CD4-positive, alpha-beta T cell (primary cell): ENCODE measurements at regions not wholly inside any gene's neighbourhood (a gene's known extent, or its start where the extent isn't known, plus 50 kb on each side); places are given as distances from the start of the nearest gene placed in this dataset.

ENCODE experiments used
- ATAC-seq: fragments of 200-7000 bp; cut with Tn5 transposase; one replicate; pipeline ENCODE4 v1.10.0; 2022; ENCODE audit warnings: mild to moderate bottlenecking; ENCODE audit not compliant: poor library complexity
- CTCF ChIA-PET: fragments of 350-600 bp; sonication (Branson Sonifier 250); formaldehyde crosslinking; loops from one replicate; lab custom pipeline; 2021; ENCODE audit warnings: antibody characterized with exemption, inconsistent platforms; lab: Charles Lee
- POLR2A ChIA-PET: fragments of 350-600 bp; sonication (Branson Sonifier 250); formaldehyde crosslinking; loops from one replicate; lab custom pipeline; 2021; ENCODE audit warnings: antibody characterized with exemption, inconsistent platforms; lab: Charles Lee
- DNase-seq, 14 experiments: peaks; one replicate each; pipeline ENCODE4 v3.0.0-alpha.2; 2013 to 2020; ENCODE audit warnings: mixed read lengths in 2 of 14
- H3K27ac ChIP-seq, 2 donors: one replicate each; pipeline versions ENCODE4 v1.5.1 to v1.7.0; 2013; ENCODE audit warnings: low read length in 2 of 2, low read depth in 1 of 2, mild to moderate bottlenecking in 1 of 2
- H3K27me3 ChIP-seq, 2 experiments: 1 replicate in 1 of 2; 2 replicates in 1 of 2; pipeline versions ENCODE4 v1.6.1 to v1.7.0; 2013; ENCODE audit warnings: low read length in 2 of 2, control low read depth in 1 of 2, mild to moderate bottlenecking in 1 of 2, moderate library complexity in 1 of 2; ENCODE audit not compliant: insufficient read depth in 2 of 2, control insufficient read depth in 1 of 2
- H3K36me3 ChIP-seq: one replicate; pipeline ENCODE4 v1.6.1; 2013; ENCODE audit warnings: low read length, control low read depth; ENCODE audit not compliant: insufficient read depth
- H3K4me1 ChIP-seq: one replicate; pipeline ENCODE4 v1.6.1; 2013; ENCODE audit warnings: low read length, control low read depth; ENCODE audit not compliant: insufficient read depth
- H3K4me3 ChIP-seq: one replicate; pipeline ENCODE4 v1.5.1; 2013; ENCODE audit warnings: mild to moderate bottlenecking, low read length, moderate library complexity
- H3K9me3 ChIP-seq, 2 experiments: 1 replicate in 1 of 2; 2 replicates in 1 of 2; pipeline versions ENCODE4 v1.6.1 to v1.7.0; 2013; ENCODE audit warnings: low read length in 2 of 2, mild to moderate bottlenecking in 2 of 2, control low read depth in 1 of 2, moderate library complexity in 1 of 2; ENCODE audit not compliant: control insufficient read depth in 1 of 2, insufficient read depth in 1 of 2
- H3K27ac Mint-ChIP-seq: one replicate; pipeline ENCODE4 v1.8.0; 2020; ENCODE audit warnings: mixed read lengths
- H3K27me3 Mint-ChIP-seq: one replicate; pipeline ENCODE4 v1.8.0; 2021; ENCODE audit warnings: mixed read lengths
- H3K36me3 Mint-ChIP-seq: one replicate; pipeline ENCODE4 v1.8.0; 2021; ENCODE audit warnings: low read depth, mixed read lengths
- H3K4me1 Mint-ChIP-seq: one replicate; pipeline ENCODE4 v1.8.0; 2021; ENCODE audit warnings: low read depth, mixed read lengths
- H3K4me3 Mint-ChIP-seq: one replicate; pipeline ENCODE4 v1.8.0; 2020; ENCODE audit warnings: mild to moderate bottlenecking, mixed read lengths
- H3K9me3 Mint-ChIP-seq: one replicate; pipeline ENCODE4 v1.8.0; 2020; ENCODE audit warnings: mixed read lengths
- CTCF ChIP-seq: fragments of 200-600 bp; IDR thresholded peaks from one replicate; pipeline ENCODE4 v1.8.0; 2022; ENCODE audit warnings: antibody characterized with exemption, mild to moderate bottlenecking
- intact Hi-C, 2 experiments: fragments of 100-400 bp; cut with DNase I in 1 of 2; cut with micrococcal nuclease in 1 of 2; formaldehyde crosslinking; loops; one replicate each; pipeline versions ENCODE4 v1.15.1 to v1.9.0; 2023 to 2025; cut with DNase I, micrococcal nuclease

DNA sequence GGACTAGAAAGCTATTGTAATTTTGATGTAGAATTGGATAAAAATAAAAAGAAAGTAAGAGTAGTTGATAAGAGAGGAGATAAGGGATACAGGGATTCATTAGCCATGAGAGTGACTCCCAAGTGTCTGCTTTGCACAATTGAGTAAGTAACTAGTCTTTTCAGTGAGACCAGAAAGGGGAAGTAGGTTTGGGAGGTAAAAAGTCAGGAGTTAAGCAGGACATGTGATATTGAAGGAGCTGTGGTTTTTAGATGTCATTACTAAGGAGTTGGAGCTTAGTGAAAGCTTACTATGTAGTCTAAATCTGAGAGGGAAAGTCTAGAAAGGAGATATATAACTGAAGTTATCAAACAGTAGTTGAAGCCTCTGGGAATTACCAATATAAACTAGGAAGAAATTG lies 93.4 kb downstream of the SLC5A7 start:
- H3K27ac ChIP-seq = no peak overlapping the region
- no peaks in the 10 kb centered on the region for H3K36me3 ChIP-seq
- Mint-ChIP-seq H3K9me3 (peaks cover 5% of the 10 kb centered on the region), H3K27me3 (peaks cover 5% of the 10 kb centered on the region), H3K4me3 (no peak overlapping the region), H3K36me3 (no peaks in the 10 kb centered on the region), H3K27ac (no peak overlapping the region), H3K4me1 (no peaks in the 10 kb centered on the region)
- intact Hi-C loops = no loop called here
- no peaks in the 10 kb centered on the region for H3K4me1 ChIP-seq
- no peak for TF ChIP-seq CTCF
- ChIA-PET POLR2A (interaction anchor here (0.5 kb wide), 1 partner anchor 487 kb away, joined by 3 read pairs; no protein-coding TSS in a partner anchor), CTCF (no interaction called here)
- DNase-seq = no peak
- no peak for ATAC-seq
- no peak overlapping the region for H3K4me3 ChIP-seq
- H3K27me3 ChIP-seq = no peaks in the 10 kb centered on the region
- H3K9me3 ChIP-seq = no peaks in the 10 kb centered on the region

- no peak overlapping the region for H3K27ac Mint-ChIP-seq
- no peaks in the 10 kb centered on the region for H3K4me1 ChIP-seq
- ChIA-PET POLR2A (interaction anchor here (0.5 kb wide), 1 partner anchor 488 kb away, joined by 3 read pairs; no protein-coding TSS in a partner anchor), CTCF (no interaction called here)
- no peaks in the 10 kb centered on the region for H3K9me3 ChIP-seq
- no peak for TF ChIP-seq CTCF
- peaks cover 5% of the 10 kb centered on the region for H3K27me3 Mint-ChIP-seq
- no peak for ATAC-seq
- no peak overlapping the region for H3K4me3 ChIP-seq
- no peaks in the 10 kb centered on the region for H3K27me3 ChIP-seq
- H3K36me3 ChIP-seq = no peaks in the 10 kb centered on the region
- no peak for DNase-seq
- H3K36me3 Mint-ChIP-seq = no peaks in the 10 kb centered on the region
- intact Hi-C loops = no loop called here
- peaks cover 5% of the 10 kb centered on the region for H3K9me3 Mint-ChIP-seq
- no peaks in the 10 kb centered on the region for H3K4me1 Mint-ChIP-seq
- H3K4me3 Mint-ChIP-seq = no peak overlapping the region
- H3K27ac ChIP-seq = no peak overlapping the region
Measured at GRCh38 chr2:108080177-108080576, 93.9 kb downstream of the SLC5A7 start.

DNA sequence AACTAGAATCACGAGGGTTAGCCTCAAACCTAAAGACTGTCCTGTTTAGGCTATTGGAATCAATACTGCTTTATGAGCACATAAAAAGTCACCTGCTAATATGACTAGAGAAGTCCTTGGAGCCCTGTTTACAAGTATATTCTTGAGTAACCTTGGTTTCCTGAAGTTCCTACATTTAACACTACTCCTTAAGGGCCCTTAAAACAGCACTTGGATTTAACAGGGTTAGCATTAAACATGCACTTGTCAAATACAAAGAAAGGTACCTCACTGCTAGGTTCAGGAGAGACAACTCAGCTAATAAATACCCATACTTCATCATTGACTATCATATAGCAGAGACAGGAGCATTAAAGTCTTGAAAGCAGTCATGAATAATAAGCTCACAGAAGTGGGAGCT lies 96.7 kb downstream of the SLC5A7 start:
- ATAC-seq = no peak
- H3K4me1 Mint-ChIP-seq = no peaks in the 10 kb centered on the region
- H3K9me3 Mint-ChIP-seq = peaks cover 5% of the 10 kb centered on the region

More for the DNA sequence above, 96.7 kb downstream of the SLC5A7 start:
- ChIA-PET CTCF (no interaction called here), POLR2A (no interaction called here)
- no peak for TF ChIP-seq CTCF
- H3K36me3 Mint-ChIP-seq = no peaks in the 10 kb centered on the region
- Histone ChIP-seq H3K27ac (no peak overlapping the region), H3K27me3 (no peaks in the 10 kb centered on the region), H3K4me3 (no peak overlapping the region), H3K9me3 (no peaks in the 10 kb centered on the region), H3K4me1 (no peaks in the 10 kb centered on the region), H3K36me3 (no peaks in the 10 kb centered on the region)
- H3K4me3 Mint-ChIP-seq = no peak overlapping the region
- no peak overlapping the region for H3K27ac Mint-ChIP-seq
- intact Hi-C loops = no loop called here
- peaks cover 5% of the 10 kb centered on the region for H3K27me3 Mint-ChIP-seq
- DNase-seq = no peak
